A673 (cell line): ENCODE measurements at regions not wholly inside any gene's neighbourhood (a gene's known extent, or its start where the extent isn't known, plus 50 kb on each side); places are given as distances from the start of the nearest gene placed in this dataset.
"Not testable (repeated sequence)": the region's sequence is repeated elsewhere in the genome, so short reads cannot be mapped to it uniquely, and the experiment has no call there.

ENCODE experiments used
- BruUV-seq: library from RNA; stranded (reverse); fragments of 400-500 nt; replicated peaks from 2 replicates; lab custom pipeline; 2021; lab: Mats Ljungman, UMichigan
- CTCF ChIA-PET: fragments of 300-600 bp; sonication (Branson Sonifier 250); formaldehyde crosslinking; loops from one replicate; lab custom pipeline; 2022; ENCODE audit warnings: antibody characterized with exemption; lab: Charles Lee
- POLR2A ChIA-PET: fragments of 300-600 bp; sonication (Branson Sonifier 250); formaldehyde crosslinking; loops from one replicate; lab custom pipeline; 2022; ENCODE audit warnings: antibody characterized with exemption; ENCODE audit not compliant: low non-redundant PET; lab: Charles Lee
- DNase-seq: peaks from one replicate; pipeline ENCODE4 v3.0.0-alpha.2; 2015; ENCODE audit warnings: low spot score
- H3K27ac ChIP-seq: fragments of 200-600 bp; sonication (generic); 2 replicates; pipeline ENCODE4 v1.5.1; 2016; ENCODE audit warnings: mixed run types, low read depth, mild to moderate bottlenecking, mixed read lengths, antibody characterized with exemption, low read length; ENCODE audit not compliant: poor library complexity, severe bottlenecking
- H3K27me3 ChIP-seq: fragments of 200-600 bp; sonication (generic); replicated peaks from 2 replicates; pipeline ENCODE4 v1.6.1; 2017; ENCODE audit warnings: mixed run types, low read depth, mild to moderate bottlenecking, mixed read lengths, antibody characterized with exemption, low read length; ENCODE audit not compliant: insufficient read depth, poor library complexity
- H3K36me3 ChIP-seq: fragments of 200-600 bp; sonication (generic); 2 replicates; pipeline ENCODE4 v1.6.1; 2016; ENCODE audit warnings: mixed run types, mild to moderate bottlenecking, mixed read lengths, antibody characterized with exemption, low read length; ENCODE audit not compliant: insufficient read depth, poor library complexity, severe bottlenecking
- H3K4me1 ChIP-seq: fragments of 200-600 bp; sonication (generic); 2 replicates; pipeline ENCODE4 v1.6.1; 2017; ENCODE audit warnings: mixed run types, mild to moderate bottlenecking, mixed read lengths, antibody characterized with exemption, low read length; ENCODE audit not compliant: insufficient read depth, poor library complexity, severe bottlenecking
- H3K4me3 ChIP-seq: fragments of 200-600 bp; sonication (generic); 2 replicates; pipeline ENCODE4 v1.5.1; 2016; ENCODE audit warnings: low read depth, mixed run types, mild to moderate bottlenecking, mixed read lengths, low read length; ENCODE audit not compliant: poor library complexity, severe bottlenecking
- H3K9me3 ChIP-seq: fragments of 200-600 bp; sonication (generic); 2 replicates; pipeline ENCODE4 v1.6.1; 2016; ENCODE audit warnings: mixed run types, low read depth, mild to moderate bottlenecking, mixed read lengths, antibody characterized with exemption, low read length; ENCODE audit not compliant: poor library complexity, severe bottlenecking
- CTCF ChIP-seq: fragments of 300-800, 200-600 bp; sonication (generic); conservative IDR thresholded peaks from 2 replicates; pipeline ENCODE4 v1.5.1; 2017; ENCODE audit warnings: low read depth, mild to moderate bottlenecking, antibody characterized with exemption, low read length, moderate library complexity, mixed read lengths
- EZH2 ChIP-seq: fragments of 200-600 bp; sonication (generic); IDR thresholded peaks from 2 replicates; pipeline ENCODE4 v1.6.1; 2017; ENCODE audit warnings: borderline replicate concordance, low read depth, mild to moderate bottlenecking, mixed read lengths, antibody characterized with exemption, low read length; ENCODE audit not compliant: poor library complexity, severe bottlenecking
- intact Hi-C: fragments of 100-400 bp; cut with micrococcal nuclease; formaldehyde crosslinking; loops from one replicate; pipeline ENCODE4 v1.10.0; 2022; ENCODE audit not compliant: unreplicated experiment

DNA sequence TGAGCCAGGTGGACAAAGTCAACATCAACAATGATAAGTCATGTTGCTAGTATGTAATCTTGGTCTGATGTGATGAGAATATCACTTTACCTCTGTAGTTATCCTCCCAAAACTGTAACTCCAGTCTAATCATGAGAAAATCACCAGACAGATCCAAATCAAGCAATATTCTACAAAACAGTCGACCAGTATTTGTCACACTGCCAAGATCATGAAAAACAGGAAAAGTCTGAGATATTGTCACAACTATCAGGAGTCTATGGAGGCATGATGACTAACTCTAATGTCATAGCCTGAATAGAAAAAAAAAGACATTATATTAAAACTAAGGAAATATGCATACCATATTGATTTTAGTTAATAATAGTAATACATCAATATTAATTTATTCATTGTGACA lies 1883.3 kb upstream of the CELF4 start:
- no TSS peak for BruUV-seq
- H3K36me3 ChIP-seq = no peaks in the 10 kb centered on the region
- no peak overlapping the region for H3K27ac ChIP-seq
- DNase-seq = peak; percentile 3
- ChIA-PET POLR2A (no interaction called here), CTCF (no interaction called here)
- TF ChIP-seq EZH2 (no peak), CTCF (no peak)
- H3K4me3 ChIP-seq = no peak overlapping the region
- no peaks in the 10 kb centered on the region for H3K9me3 ChIP-seq
- intact Hi-C loops = no loop called here
- H3K27me3 ChIP-seq = no peaks in the 10 kb centered on the region
- H3K4me1 ChIP-seq = no peaks in the 10 kb centered on the region

DNA sequence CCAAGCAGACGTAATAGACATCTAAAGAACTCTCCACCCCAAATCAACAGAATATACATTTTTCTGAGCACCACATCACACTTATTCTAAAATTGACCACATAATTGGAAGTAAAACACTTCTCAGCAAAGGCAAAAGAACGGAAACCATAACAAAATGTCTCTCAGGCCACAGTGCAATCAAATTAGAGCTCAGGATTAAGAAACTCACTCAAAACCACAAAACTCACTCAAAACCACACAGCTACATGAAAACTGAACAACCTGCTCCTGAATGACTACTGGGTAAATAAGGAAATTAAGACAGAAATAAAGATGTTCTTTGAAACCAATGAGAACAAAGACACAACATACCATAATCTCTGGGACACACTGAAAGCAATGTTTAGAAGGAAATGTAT lies 1879.4 kb upstream of the CELF4 start:
- H3K36me3 ChIP-seq, intact Hi-C loops, POLR2A ChIA-PET, DNase-seq, H3K27me3 ChIP-seq, H3K4me3 ChIP-seq, H3K27ac ChIP-seq, CTCF ChIA-PET, H3K9me3 ChIP-seq, H3K4me1 ChIP-seq, BruUV-seq: not testable (repeated sequence)

GRCh38 chr18:39441648-39442047 lies 1876.0 kb upstream of the CELF4 start:
- Histone ChIP-seq H3K4me3 (no peak overlapping the region), H3K4me1 (no peaks in the 10 kb centered on the region), H3K27me3 (no peaks in the 10 kb centered on the region), H3K9me3 (no peaks in the 10 kb centered on the region), H3K36me3 (no peaks in the 10 kb centered on the region), H3K27ac (no peak overlapping the region)
- TF ChIP-seq EZH2 (no peak), CTCF (no peak)
- no peak for DNase-seq
- ChIA-PET POLR2A (no interaction called here), CTCF (no interaction called here)
- intact Hi-C loops = no loop called here
- BruUV-seq = no TSS peak

GRCh38 chr18:39435996-39436395 lies 1870.4 kb upstream of the CELF4 start:
- intact Hi-C loops = no loop called here
- no peaks in the 10 kb centered on the region for H3K27me3 ChIP-seq
- TF ChIP-seq CTCF (no peak), EZH2 (no peak)
- DNase-seq = no peak
- ChIA-PET CTCF (no interaction called here), POLR2A (no interaction called here)
- H3K27ac ChIP-seq = no peak overlapping the region
- peaks cover 7% of the 10 kb centered on the region for H3K4me1 ChIP-seq
- no peak overlapping the region for H3K4me3 ChIP-seq
- H3K36me3 ChIP-seq = no peaks in the 10 kb centered on the region
- no peaks in the 10 kb centered on the region for H3K9me3 ChIP-seq
- no TSS peak for BruUV-seq
